Inferior parietal cortex (tissue), 1 donor: ENCODE measurements at regions not wholly inside any gene's neighbourhood (a gene's known extent, or its start where the extent isn't known, plus 50 kb on each side); places are given as distances from the start of the nearest gene placed in this dataset.

Experiments
- DNase-seq: peaks from one replicate; pipeline ENCODE4 v3.0.0-alpha.2; 2016; ENCODE audit errors: extremely low spot score

GRCh38 chr10:81021428-81022129, 483.9 kb downstream of the SH2D4B start:
- DNase-seq = no peak

- no peak for DNase-seq
Observed at GRCh38 chr10:81026591-81026990, 488.9 kb downstream of the SH2D4B start.

- DNase-seq = no peak
Observed at GRCh38 chr10:81027223-81027622, 489.5 kb downstream of the SH2D4B start.

- no peak for DNase-seq
Observed at GRCh38 chr10:81027706-81028105, 490.0 kb downstream of the SH2D4B start.

GRCh38 chr10:81031774-81032173, 494.1 kb downstream of the SH2D4B start:
- DNase-seq = no peak

- DNase-seq = no peak
Observed at GRCh38 chr10:81034383-81034782, 496.7 kb downstream of the SH2D4B start.

GRCh38 chr10:81036257-81036656, 498.6 kb downstream of the SH2D4B start:
- DNase-seq = no peak

- no peak for DNase-seq
Observed at GRCh38 chr10:81040031-81040430, 502.3 kb downstream of the SH2D4B start.

GRCh38 chr10:81040940-81041339, 503.2 kb downstream of the SH2D4B start:
- no peak for DNase-seq

- DNase-seq = no peak
Observed at GRCh38 chr10:81042647-81043046, 504.9 kb downstream of the SH2D4B start.

GRCh38 chr10:81065474-81065873, 527.8 kb downstream of the SH2D4B start:
- DNase-seq = no peak

- peak; percentile 63 for DNase-seq
Observed at GRCh38 chr10:81068460-81068859, 530.8 kb downstream of the SH2D4B start.

GRCh38 chr10:81071087-81071796, 533.5 kb downstream of the SH2D4B start:
- DNase-seq = no peak

GRCh38 chr10:81073155-81073554, 535.5 kb downstream of the SH2D4B start:
- no peak for DNase-seq

GRCh38 chr10:81081887-81082620, 544.4 kb downstream of the SH2D4B start:
- no peak for DNase-seq

- DNase-seq = no peak
Observed at GRCh38 chr10:81082621-81083376, 545.1 kb downstream of the SH2D4B start.

- DNase-seq = no peak
Observed at GRCh38 chr10:81093056-81093455, 555.4 kb downstream of the SH2D4B start.

GRCh38 chr10:81095238-81095637, 557.5 kb downstream of the SH2D4B start:
- no peak for DNase-seq

GRCh38 chr10:81096558-81096957, 558.9 kb downstream of the SH2D4B start:
- no peak for DNase-seq

GRCh38 chr10:81101062-81101461, 563.4 kb downstream of the SH2D4B start:
- no peak for DNase-seq

- no peak for DNase-seq
Observed at GRCh38 chr10:81104494-81104893, 566.8 kb downstream of the SH2D4B start.
